ENCODE measurements at regions not wholly inside any gene's neighbourhood (a gene's known extent, or its start where the extent isn't known, plus 50 kb on each side); places are given as distances from the start of the nearest gene placed in this dataset.

DNA sequence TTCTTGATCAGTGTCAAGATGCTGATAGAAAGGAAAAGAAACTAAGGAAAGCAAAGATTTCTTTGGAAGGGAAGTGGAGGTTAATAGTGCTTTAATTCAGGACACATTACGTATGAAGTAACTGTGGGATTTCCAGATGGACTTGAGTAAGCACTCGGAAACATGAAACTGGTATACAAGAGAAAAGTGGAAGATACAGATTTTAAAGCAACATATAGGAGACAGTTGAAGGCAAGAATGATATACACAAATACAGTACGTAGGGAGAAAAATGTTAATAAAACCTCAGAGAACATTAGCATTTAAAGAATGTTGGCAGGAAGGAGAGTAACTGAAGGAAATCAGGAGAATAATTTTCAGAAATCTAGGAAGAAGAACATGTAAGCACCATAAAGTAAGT lies 730.9 kb upstream of the ADGRL2 start:
- H3K27ac ChIP-seq (replicated peaks), result no peak overlapping the region
- no peak for DNase-seq (ENCODE audit: low read depth in 1 of 2, low spot score in 1 of 2)
- no peak overlapping the region for H3K4me3 ChIP-seq (replicated peaks; ENCODE audit: insufficient read depth, low read length)
- TF ChIP-seq SPI1 (IDR thresholded peaks at IDR 0.05; ENCODE audit: borderline replicate concordance, low read depth), result no peak
- no peak for TF ChIP-seq GABPA (IDR thresholded peaks at IDR 0.05; ENCODE audit: low read depth)
- TF ChIP-seq, protein P1, sequence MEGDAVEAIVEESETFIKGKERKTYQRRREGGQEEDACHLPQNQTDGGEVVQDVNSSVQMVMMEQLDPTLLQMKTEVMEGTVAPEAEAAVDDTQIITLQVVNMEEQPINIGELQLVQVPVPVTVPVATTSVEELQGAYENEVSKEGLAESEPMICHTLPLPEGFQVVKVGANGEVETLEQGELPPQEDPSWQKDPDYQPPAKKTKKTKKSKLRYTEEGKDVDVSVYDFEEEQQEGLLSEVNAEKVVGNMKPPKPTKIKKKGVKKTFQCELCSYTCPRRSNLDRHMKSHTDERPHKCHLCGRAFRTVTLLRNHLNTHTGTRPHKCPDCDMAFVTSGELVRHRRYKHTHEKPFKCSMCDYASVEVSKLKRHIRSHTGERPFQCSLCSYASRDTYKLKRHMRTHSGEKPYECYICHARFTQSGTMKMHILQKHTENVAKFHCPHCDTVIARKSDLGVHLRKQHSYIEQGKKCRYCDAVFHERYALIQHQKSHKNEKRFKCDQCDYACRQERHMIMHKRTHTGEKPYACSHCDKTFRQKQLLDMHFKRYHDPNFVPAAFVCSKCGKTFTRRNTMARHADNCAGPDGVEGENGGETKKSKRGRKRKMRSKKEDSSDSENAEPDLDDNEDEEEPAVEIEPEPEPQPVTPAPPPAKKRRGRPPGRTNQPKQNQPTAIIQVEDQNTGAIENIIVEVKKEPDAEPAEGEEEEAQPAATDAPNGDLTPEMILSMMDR (IDR thresholded peaks at IDR 0.05; ENCODE audit: insufficient read depth, low read length), result no peak
- no peak for TF ChIP-seq POLR2AphosphoS5 (IDR thresholded peaks at IDR 0.05; ENCODE audit: low read depth)
- H3K27me3 ChIP-seq (ENCODE audit: insufficient read depth, poor library complexity, severe bottlenecking), result no peaks in the 10 kb centered on the region

DNA sequence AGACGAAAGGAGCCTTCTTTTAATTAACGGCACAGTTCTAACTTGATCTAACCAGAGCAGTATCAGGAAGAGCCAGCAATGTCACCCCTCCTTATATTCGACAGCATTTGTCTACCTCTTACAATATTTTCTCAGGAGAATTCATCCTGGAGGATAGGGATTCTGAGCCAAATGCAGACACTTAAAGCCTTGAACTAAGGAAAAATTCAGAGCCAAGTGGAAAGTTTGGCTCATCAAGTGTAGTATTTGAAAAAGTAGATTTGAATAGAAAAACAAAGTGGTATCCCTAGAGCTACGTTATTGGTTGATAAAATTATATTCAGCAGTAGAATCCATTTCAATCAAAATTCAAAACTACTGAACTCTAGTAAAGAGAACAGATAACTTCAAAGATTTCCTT lies 732.0 kb upstream of the ADGRL2 start:
- Histone ChIP-seq H3K4me3 (replicated peaks; ENCODE audit: insufficient read depth, low read length) (no peak overlapping the region), H3K27ac (replicated peaks) (no peak overlapping the region), H3K27me3 (ENCODE audit: insufficient read depth, poor library complexity, severe bottlenecking) (no peaks in the 10 kb centered on the region)
- DNase-seq (ENCODE audit: low read depth in 1 of 2, low spot score in 1 of 2), result no peak
- TF ChIP-seq SPI1 (IDR thresholded peaks at IDR 0.05; ENCODE audit: borderline replicate concordance, low read depth) (no peak), GABPA (IDR thresholded peaks at IDR 0.05; ENCODE audit: low read depth) (no peak), POLR2AphosphoS5 (IDR thresholded peaks at IDR 0.05; ENCODE audit: low read depth) (no peak)
- TF ChIP-seq, protein P2, sequence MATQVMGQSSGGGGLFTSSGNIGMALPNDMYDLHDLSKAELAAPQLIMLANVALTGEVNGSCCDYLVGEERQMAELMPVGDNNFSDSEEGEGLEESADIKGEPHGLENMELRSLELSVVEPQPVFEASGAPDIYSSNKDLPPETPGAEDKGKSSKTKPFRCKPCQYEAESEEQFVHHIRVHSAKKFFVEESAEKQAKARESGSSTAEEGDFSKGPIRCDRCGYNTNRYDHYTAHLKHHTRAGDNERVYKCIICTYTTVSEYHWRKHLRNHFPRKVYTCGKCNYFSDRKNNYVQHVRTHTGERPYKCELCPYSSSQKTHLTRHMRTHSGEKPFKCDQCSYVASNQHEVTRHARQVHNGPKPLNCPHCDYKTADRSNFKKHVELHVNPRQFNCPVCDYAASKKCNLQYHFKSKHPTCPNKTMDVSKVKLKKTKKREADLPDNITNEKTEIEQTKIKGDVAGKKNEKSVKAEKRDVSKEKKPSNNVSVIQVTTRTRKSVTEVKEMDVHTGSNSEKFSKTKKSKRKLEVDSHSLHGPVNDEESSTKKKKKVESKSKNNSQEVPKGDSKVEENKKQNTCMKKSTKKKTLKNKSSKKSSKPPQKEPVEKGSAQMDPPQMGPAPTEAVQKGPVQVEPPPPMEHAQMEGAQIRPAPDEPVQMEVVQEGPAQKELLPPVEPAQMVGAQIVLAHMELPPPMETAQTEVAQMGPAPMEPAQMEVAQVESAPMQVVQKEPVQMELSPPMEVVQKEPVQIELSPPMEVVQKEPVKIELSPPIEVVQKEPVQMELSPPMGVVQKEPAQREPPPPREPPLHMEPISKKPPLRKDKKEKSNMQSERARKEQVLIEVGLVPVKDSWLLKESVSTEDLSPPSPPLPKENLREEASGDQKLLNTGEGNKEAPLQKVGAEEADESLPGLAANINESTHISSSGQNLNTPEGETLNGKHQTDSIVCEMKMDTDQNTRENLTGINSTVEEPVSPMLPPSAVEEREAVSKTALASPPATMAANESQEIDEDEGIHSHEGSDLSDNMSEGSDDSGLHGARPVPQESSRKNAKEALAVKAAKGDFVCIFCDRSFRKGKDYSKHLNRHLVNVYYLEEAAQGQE (IDR thresholded peaks at IDR 0.05; ENCODE audit: insufficient replicate concordance, low read depth), result no peak
- TF ChIP-seq, protein P1 (IDR thresholded peaks at IDR 0.05; ENCODE audit: insufficient read depth, low read length), result no peak

DNA sequence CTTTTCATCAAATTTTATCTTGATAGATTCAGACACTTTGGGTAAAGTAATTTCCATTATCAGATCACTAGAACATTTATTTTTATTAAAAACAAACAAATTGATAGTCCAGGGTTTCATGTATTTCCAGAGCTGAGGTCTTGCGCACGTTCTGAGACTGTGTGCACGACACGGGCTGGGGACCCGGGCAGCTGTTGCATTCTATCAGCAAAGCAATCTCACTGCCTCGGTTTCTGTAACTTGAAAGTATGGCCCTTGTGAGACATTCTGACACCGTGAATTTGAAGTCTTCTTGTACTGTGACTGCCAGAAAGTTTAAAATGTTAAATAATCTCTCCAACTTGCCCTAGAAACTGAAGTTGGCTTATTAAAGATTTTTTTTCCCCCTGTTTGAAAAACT lies 746.9 kb upstream of the ADGRL2 start:
- H3K27ac ChIP-seq (replicated peaks), result no peak overlapping the region
- H3K27me3 ChIP-seq (ENCODE audit: insufficient read depth, poor library complexity, severe bottlenecking), result no peaks in the 10 kb centered on the region
- H3K4me3 ChIP-seq (replicated peaks; ENCODE audit: insufficient read depth, low read length), result no peak overlapping the region
- no peak for DNase-seq (ENCODE audit: low read depth in 1 of 2, low spot score in 1 of 2)
- TF ChIP-seq, protein P2 (IDR thresholded peaks at IDR 0.05; ENCODE audit: insufficient replicate concordance, low read depth), result no peak
- TF ChIP-seq GABPA (IDR thresholded peaks at IDR 0.05; ENCODE audit: low read depth) (no peak), POLR2AphosphoS5 (IDR thresholded peaks at IDR 0.05; ENCODE audit: low read depth) (no peak), SPI1 (IDR thresholded peaks at IDR 0.05; ENCODE audit: borderline replicate concordance, low read depth) (no peak)
- TF ChIP-seq, protein P1 (IDR thresholded peaks at IDR 0.05; ENCODE audit: insufficient read depth, low read length), result no peak

DNA sequence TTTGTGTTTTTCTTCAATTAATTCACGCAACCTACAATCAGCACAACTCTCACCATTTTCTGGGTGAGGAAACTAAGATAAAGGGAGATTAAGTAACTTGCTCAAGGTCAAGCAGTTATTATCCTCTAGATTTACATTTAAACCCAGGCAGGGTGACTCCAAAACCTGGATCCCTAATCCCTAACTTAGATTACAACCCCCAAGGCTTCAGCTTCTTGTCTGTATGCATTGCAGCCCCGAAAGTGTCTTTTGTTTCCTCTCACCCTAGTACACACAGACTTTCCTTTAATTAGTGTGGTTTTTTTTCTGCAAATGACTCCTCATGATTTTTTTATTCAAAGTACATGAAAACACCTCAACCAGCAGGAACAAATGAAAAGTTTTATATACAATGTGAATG lies 748.6 kb upstream of the ADGRL2 start:
- H3K27ac ChIP-seq (replicated peaks), result no peak overlapping the region
- TF ChIP-seq GABPA (IDR thresholded peaks at IDR 0.05; ENCODE audit: low read depth) (no peak), SPI1 (IDR thresholded peaks at IDR 0.05; ENCODE audit: borderline replicate concordance, low read depth) (no peak), POLR2AphosphoS5 (IDR thresholded peaks at IDR 0.05; ENCODE audit: low read depth) (no peak)
- TF ChIP-seq, protein P2 (IDR thresholded peaks at IDR 0.05; ENCODE audit: insufficient replicate concordance, low read depth), result no peak
- TF ChIP-seq, protein P1 (IDR thresholded peaks at IDR 0.05; ENCODE audit: insufficient read depth, low read length), result no peak
- no peak for DNase-seq (ENCODE audit: low read depth in 1 of 2, low spot score in 1 of 2)
- no peak overlapping the region for H3K4me3 ChIP-seq (replicated peaks; ENCODE audit: insufficient read depth, low read length)
- no peaks in the 10 kb centered on the region for H3K27me3 ChIP-seq (ENCODE audit: insufficient read depth, poor library complexity, severe bottlenecking)
